ENCODE measurements at regions not wholly inside any gene's neighbourhood (a gene's known extent, or its start where the extent isn't known, plus 50 kb on each side); places are given as distances from the start of the nearest gene placed in this dataset.

GRCh38 chr6:164022632-164023031 is 608.1 kb downstream of the QKI start:
- no peaks in the 10 kb centered on the region for H3K36me3 Mint-ChIP-seq (ENCODE audit: low read depth, unreplicated experiment)
- TF ChIP-seq EZH2 (IDR thresholded peaks at IDR 0.05; ENCODE audit: insufficient read depth, low read length) (no peak), CTCF (IDR thresholded peaks at IDR 0.05; ENCODE audit: insufficient read depth, low read depth, low read length) (no peak)
- Histone ChIP-seq H3K27ac (ENCODE audit: low read depth, low read length) (no peak overlapping the region), H3K9me3 (ENCODE audit: insufficient read depth, low read depth, low read length) (no peaks in the 10 kb centered on the region), H3K4me2 (ENCODE audit: low read length) (no peak overlapping the region), H3K4me1 (ENCODE audit: insufficient read depth, low read length) (no peaks in the 10 kb centered on the region), H3K4me3 (ENCODE audit: insufficient read depth, low read depth, low read length) (no peak overlapping the region), H3K36me3 (ENCODE audit: insufficient read depth, low read length) (no peaks in the 10 kb centered on the region), H3K9ac (ENCODE audit: low read length) (no peak overlapping the region), H2AFZ (ENCODE audit: low read depth, low read length) (no peak overlapping the region), H3K79me2 (ENCODE audit: insufficient read depth, low read length) (no peaks in the 10 kb centered on the region), H4K20me1 (ENCODE audit: insufficient read depth, low read length) (no peaks in the 10 kb centered on the region), H3K27me3 (ENCODE audit: insufficient read depth, low read length) (no peaks in the 10 kb centered on the region)
- no peaks in the 10 kb centered on the region for H3K9me3 Mint-ChIP-seq (ENCODE audit: unreplicated experiment)
- H3K27ac Mint-ChIP-seq (ENCODE audit: unreplicated experiment): no peak overlapping the region
- FAIRE-seq: no peak
- no peak overlapping the region for H3K4me3 Mint-ChIP-seq (ENCODE audit: unreplicated experiment)
- no peaks in the 10 kb centered on the region for H3K27me3 Mint-ChIP-seq (ENCODE audit: low read depth, unreplicated experiment)
- H3K4me1 Mint-ChIP-seq (ENCODE audit: low read depth, unreplicated experiment): peaks cover 6% of the 10 kb centered on the region
- DNase-seq (ENCODE audit: low read depth): no peak

- H3K9me3 Mint-ChIP-seq (ENCODE audit: unreplicated experiment): no peaks in the 10 kb centered on the region
- H3K4me1 Mint-ChIP-seq (ENCODE audit: low read depth, unreplicated experiment): peaks cover 6% of the 10 kb centered on the region
- H3K36me3 Mint-ChIP-seq (ENCODE audit: low read depth, unreplicated experiment): no peaks in the 10 kb centered on the region
- Histone ChIP-seq H3K4me2 (ENCODE audit: low read length) (no peak overlapping the region), H3K9ac (ENCODE audit: low read length) (no peak overlapping the region), H2AFZ (ENCODE audit: low read depth, low read length) (no peak overlapping the region), H3K79me2 (ENCODE audit: insufficient read depth, low read length) (no peaks in the 10 kb centered on the region), H4K20me1 (ENCODE audit: insufficient read depth, low read length) (no peaks in the 10 kb centered on the region), H3K36me3 (ENCODE audit: insufficient read depth, low read length) (no peaks in the 10 kb centered on the region), H3K4me1 (ENCODE audit: insufficient read depth, low read length) (no peaks in the 10 kb centered on the region), H3K27me3 (ENCODE audit: insufficient read depth, low read length) (no peaks in the 10 kb centered on the region), H3K27ac (ENCODE audit: low read depth, low read length) (no peak overlapping the region), H3K9me3 (ENCODE audit: insufficient read depth, low read depth, low read length) (no peaks in the 10 kb centered on the region), H3K4me3 (ENCODE audit: insufficient read depth, low read depth, low read length) (no peak overlapping the region)
- no peak overlapping the region for H3K4me3 Mint-ChIP-seq (ENCODE audit: unreplicated experiment)
- no peak overlapping the region for H3K27ac Mint-ChIP-seq (ENCODE audit: unreplicated experiment)
- TF ChIP-seq EZH2 (IDR thresholded peaks at IDR 0.05; ENCODE audit: insufficient read depth, low read length): no peak
- no peak for TF ChIP-seq CTCF (IDR thresholded peaks at IDR 0.05; ENCODE audit: insufficient read depth, low read depth, low read length)
- DNase-seq (ENCODE audit: low read depth): no peak
- FAIRE-seq: no peak
- peaks cover 2% of the 10 kb centered on the region for H3K27me3 Mint-ChIP-seq (ENCODE audit: low read depth, unreplicated experiment)
Measured at GRCh38 chr6:164021589-164022250, 607.2 kb downstream of the QKI start.

- Mint-ChIP-seq H3K27me3 (ENCODE audit: low read depth, unreplicated experiment) (peaks cover 2% of the 10 kb centered on the region), H3K9me3 (ENCODE audit: unreplicated experiment) (no peaks in the 10 kb centered on the region), H3K27ac (ENCODE audit: unreplicated experiment) (no peak overlapping the region), H3K4me3 (ENCODE audit: unreplicated experiment) (no peak overlapping the region), H3K4me1 (ENCODE audit: low read depth, unreplicated experiment) (peaks cover 6% of the 10 kb centered on the region), H3K36me3 (ENCODE audit: low read depth, unreplicated experiment) (no peaks in the 10 kb centered on the region)
- Histone ChIP-seq H3K4me2 (ENCODE audit: low read length) (no peak overlapping the region), H3K9me3 (ENCODE audit: insufficient read depth, low read depth, low read length) (no peaks in the 10 kb centered on the region), H4K20me1 (ENCODE audit: insufficient read depth, low read length) (no peaks in the 10 kb centered on the region), H3K79me2 (ENCODE audit: insufficient read depth, low read length) (no peaks in the 10 kb centered on the region), H3K4me3 (ENCODE audit: insufficient read depth, low read depth, low read length) (no peak overlapping the region), H2AFZ (ENCODE audit: low read depth, low read length) (no peak overlapping the region), H3K4me1 (ENCODE audit: insufficient read depth, low read length) (no peaks in the 10 kb centered on the region), H3K27ac (ENCODE audit: low read depth, low read length) (no peak overlapping the region), H3K27me3 (ENCODE audit: insufficient read depth, low read length) (no peaks in the 10 kb centered on the region), H3K36me3 (ENCODE audit: insufficient read depth, low read length) (no peaks in the 10 kb centered on the region), H3K9ac (ENCODE audit: low read length) (no peak overlapping the region)
- TF ChIP-seq EZH2 (IDR thresholded peaks at IDR 0.05; ENCODE audit: insufficient read depth, low read length) (no peak), CTCF (IDR thresholded peaks at IDR 0.05; ENCODE audit: insufficient read depth, low read depth, low read length) (no peak)
- DNase-seq (ENCODE audit: low read depth): no peak
- FAIRE-seq: no peak
Measured at GRCh38 chr6:164020142-164020541, 605.6 kb downstream of the QKI start.
